DND-41 (cell line): ENCODE measurements at regions not wholly inside any gene's neighbourhood (a gene's known extent, or its start where the extent isn't known, plus 50 kb on each side); places are given as distances from the start of the nearest gene placed in this dataset.

Experiments used
- EZH2 ChIP-seq: IDR thresholded peaks from 3 replicates; pipeline ENCODE4 v1.6.1; 2012; ENCODE audit warnings: borderline replicate concordance, low read depth, mild to moderate bottlenecking, moderate library complexity, low read length, inconsistent platforms; ENCODE audit not compliant: severe bottlenecking
- TF ChIP-seq, protein P1 (sequence below): IDR thresholded peaks from 2 replicates; pipeline ENCODE4 v1.5.1; 2012; ENCODE audit warnings: borderline replicate concordance, low read length, moderate library complexity, mild to moderate bottlenecking; ENCODE audit not compliant: poor library complexity, severe bottlenecking; ENCODE audit errors: extremely low read depth

GRCh38 chr1:157201767-157202166, 63.6 kb upstream of the ETV3 start:
- TF ChIP-seq EZH2 = no peak
- TF ChIP-seq, protein P1, sequence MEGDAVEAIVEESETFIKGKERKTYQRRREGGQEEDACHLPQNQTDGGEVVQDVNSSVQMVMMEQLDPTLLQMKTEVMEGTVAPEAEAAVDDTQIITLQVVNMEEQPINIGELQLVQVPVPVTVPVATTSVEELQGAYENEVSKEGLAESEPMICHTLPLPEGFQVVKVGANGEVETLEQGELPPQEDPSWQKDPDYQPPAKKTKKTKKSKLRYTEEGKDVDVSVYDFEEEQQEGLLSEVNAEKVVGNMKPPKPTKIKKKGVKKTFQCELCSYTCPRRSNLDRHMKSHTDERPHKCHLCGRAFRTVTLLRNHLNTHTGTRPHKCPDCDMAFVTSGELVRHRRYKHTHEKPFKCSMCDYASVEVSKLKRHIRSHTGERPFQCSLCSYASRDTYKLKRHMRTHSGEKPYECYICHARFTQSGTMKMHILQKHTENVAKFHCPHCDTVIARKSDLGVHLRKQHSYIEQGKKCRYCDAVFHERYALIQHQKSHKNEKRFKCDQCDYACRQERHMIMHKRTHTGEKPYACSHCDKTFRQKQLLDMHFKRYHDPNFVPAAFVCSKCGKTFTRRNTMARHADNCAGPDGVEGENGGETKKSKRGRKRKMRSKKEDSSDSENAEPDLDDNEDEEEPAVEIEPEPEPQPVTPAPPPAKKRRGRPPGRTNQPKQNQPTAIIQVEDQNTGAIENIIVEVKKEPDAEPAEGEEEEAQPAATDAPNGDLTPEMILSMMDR = no peak
